Hepatocyte (in vitro differentiated cells): ENCODE measurements at regions not wholly inside any gene's neighbourhood (a gene's known extent, or its start where the extent isn't known, plus 50 kb on each side); places are given as distances from the start of the nearest gene placed in this dataset.

Source experiments
- CTCF ChIP-seq: fragments of 200-600 bp; sonication (generic); IDR thresholded peaks from 2 replicates; pipeline ENCODE4 v1.5.1; 2016; ENCODE audit warnings: antibody characterized with exemption, mild to moderate bottlenecking; ENCODE audit not compliant: poor library complexity
- EZH2 ChIP-seq: fragments of 200-600 bp; sonication (generic); IDR thresholded peaks from 2 replicates; pipeline ENCODE4 v1.6.1; 2016; ENCODE audit warnings: antibody characterized with exemption, mild to moderate bottlenecking, borderline replicate concordance

GRCh38 chr6:105510746-105511145 lies 107.9 kb upstream of the PREP start:
- TF ChIP-seq CTCF (no peak), EZH2 (no peak)
